Mucosa of descending colon (tissue), 3 donors: ENCODE measurements at regions not wholly inside any gene's neighbourhood (a gene's known extent, or its start where the extent isn't known, plus 50 kb on each side); places are given as distances from the start of the nearest gene placed in this dataset.
"Not testable (repeated sequence)": the region's sequence is repeated elsewhere in the genome, so short reads cannot be mapped to it uniquely, and the experiment has no call there.

Experiments
- ATAC-seq: fragments of 200-7000 bp; cut with Tn5 transposase; one replicate; pipeline ENCODE4 v1.9.1; 2020; ENCODE audit warnings: mild to moderate bottlenecking, moderate library complexity
- DNase-seq, 3 donors: peaks; one replicate each; pipeline ENCODE4 v3.0.0-alpha.2; 2020
- H3K36me3 ChIP-seq: fragments of 200-600 bp; one replicate; pipeline ENCODE4 v1.8.0; 2021; ENCODE audit warnings: low read depth, mild to moderate bottlenecking
- H3K4me1 ChIP-seq: fragments of 200-600 bp; one replicate; pipeline ENCODE4 v1.8.0; 2021; ENCODE audit warnings: low read depth, mild to moderate bottlenecking
- H3K4me3 ChIP-seq: fragments of 200-600 bp; one replicate; pipeline ENCODE4 v1.8.0; 2021; ENCODE audit warnings: mild to moderate bottlenecking
- H3K9me3 ChIP-seq: fragments of 200-600 bp; one replicate; pipeline ENCODE4 v1.8.0; 2021; ENCODE audit warnings: mild to moderate bottlenecking
- intact Hi-C, 2 donors: fragments of 100-400 bp; cut with DNase I in 1 of 2; cut with micrococcal nuclease in 1 of 2; formaldehyde crosslinking; loops; one replicate each; pipeline versions ENCODE4 v1.11.0 to v1.11.1; 2022; cut with DNase I, micrococcal nuclease
- TF ChIP-seq, protein P1 (sequence below): fragments of 200-600 bp; IDR thresholded peaks from one replicate; pipeline ENCODE4 v1.8.0; 2022; ENCODE audit warnings: antibody characterized with exemption, mild to moderate bottlenecking
- donor health status: DM: no; HTN: no; CAD: no; lungs with moderate emphysema.
- donor health status: DM: no; HTN: no; CAD: no.
- donor health status: DM: no; HTN: yes; CAD: no.

DNA sequence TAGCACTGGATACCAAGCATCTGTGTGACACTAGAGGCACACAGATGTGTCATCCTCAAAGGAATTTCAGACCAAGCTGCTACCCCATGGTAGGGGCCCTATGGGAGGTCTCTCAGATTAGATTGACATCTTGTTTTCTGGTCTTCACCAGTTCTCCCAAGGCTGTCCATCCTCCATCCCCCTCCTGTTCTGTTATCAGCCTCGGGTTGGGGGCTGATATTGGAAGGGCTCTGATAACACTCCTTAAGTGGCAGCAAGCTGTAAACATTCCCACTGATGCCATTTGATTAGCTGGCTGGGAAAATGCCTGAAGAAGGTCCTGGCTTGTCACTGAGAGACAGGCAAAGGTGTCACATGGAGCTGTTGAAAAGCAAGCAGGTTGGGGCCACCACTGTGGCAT, 185.9 kb upstream of the RBM19 start:
- no peaks in the 10 kb centered on the region for H3K9me3 ChIP-seq
- intact Hi-C loops: no loop called here
- TF ChIP-seq, protein P1, sequence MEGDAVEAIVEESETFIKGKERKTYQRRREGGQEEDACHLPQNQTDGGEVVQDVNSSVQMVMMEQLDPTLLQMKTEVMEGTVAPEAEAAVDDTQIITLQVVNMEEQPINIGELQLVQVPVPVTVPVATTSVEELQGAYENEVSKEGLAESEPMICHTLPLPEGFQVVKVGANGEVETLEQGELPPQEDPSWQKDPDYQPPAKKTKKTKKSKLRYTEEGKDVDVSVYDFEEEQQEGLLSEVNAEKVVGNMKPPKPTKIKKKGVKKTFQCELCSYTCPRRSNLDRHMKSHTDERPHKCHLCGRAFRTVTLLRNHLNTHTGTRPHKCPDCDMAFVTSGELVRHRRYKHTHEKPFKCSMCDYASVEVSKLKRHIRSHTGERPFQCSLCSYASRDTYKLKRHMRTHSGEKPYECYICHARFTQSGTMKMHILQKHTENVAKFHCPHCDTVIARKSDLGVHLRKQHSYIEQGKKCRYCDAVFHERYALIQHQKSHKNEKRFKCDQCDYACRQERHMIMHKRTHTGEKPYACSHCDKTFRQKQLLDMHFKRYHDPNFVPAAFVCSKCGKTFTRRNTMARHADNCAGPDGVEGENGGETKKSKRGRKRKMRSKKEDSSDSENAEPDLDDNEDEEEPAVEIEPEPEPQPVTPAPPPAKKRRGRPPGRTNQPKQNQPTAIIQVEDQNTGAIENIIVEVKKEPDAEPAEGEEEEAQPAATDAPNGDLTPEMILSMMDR: no peak
- no peak for DNase-seq
- H3K4me3 ChIP-seq: no peak overlapping the region
- no peak for ATAC-seq
- H3K36me3 ChIP-seq: no peaks in the 10 kb centered on the region
- no peaks in the 10 kb centered on the region for H3K4me1 ChIP-seq

DNA sequence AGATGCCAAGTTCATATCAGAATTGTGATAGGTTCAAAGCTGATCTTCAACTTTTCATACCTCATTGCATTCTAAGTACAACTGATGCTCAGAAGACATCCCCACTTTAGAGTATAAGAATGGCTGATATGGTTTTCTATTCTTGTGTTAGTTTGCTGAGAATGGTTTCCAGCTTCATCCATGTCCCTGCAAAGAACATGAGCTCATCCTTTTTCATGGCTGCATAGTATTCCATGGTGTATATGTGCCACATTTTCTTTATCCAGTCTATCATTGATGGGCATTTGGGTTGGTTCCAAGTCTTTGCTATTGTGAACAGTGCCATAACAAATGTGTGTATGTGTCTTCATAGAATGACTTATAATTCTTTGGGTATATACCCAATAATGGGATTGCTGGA, 184.5 kb upstream of the RBM19 start:
- intact Hi-C loops, H3K4me3 ChIP-seq, H3K36me3 ChIP-seq, DNase-seq, H3K4me1 ChIP-seq, H3K9me3 ChIP-seq, ATAC-seq: not testable (repeated sequence)

DNA sequence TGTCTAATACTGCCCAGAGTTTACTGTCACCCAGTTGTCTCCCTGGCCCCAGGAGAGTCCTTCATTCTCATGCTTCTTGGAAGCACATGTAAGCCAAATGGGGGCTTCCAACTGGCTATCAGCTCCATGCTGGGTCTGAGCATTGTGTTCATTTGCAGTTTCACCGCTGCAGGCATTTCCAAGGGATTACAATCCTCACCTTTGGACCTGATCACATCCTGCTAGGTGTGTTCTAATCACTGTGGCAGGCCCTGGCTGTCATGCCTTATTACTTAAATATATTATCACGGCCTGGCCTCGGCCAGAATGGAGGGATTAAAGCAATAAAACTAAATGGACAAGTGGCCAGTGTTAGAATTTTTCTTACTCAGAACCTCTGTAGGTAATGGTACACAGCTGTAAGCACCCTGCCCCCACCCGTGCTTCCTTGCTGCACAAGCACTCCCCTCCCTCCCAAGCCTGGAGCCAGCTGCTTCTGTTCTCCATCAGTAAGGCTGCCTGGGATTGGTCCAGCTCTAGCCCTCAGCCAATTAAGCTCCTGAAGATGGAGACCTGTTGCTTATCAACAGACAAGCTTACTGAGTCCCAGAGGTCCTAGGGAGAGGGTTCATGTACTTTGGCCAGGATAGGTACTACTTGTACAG, 175.9 kb upstream of the RBM19 start:
- no peaks in the 10 kb centered on the region for H3K4me1 ChIP-seq
- H3K36me3 ChIP-seq: no peaks in the 10 kb centered on the region
- TF ChIP-seq, protein P1: no peak
- no peak overlapping the region for H3K4me3 ChIP-seq
- ATAC-seq: peak; percentile 33
- intact Hi-C loops: no loop called here
- no peaks in the 10 kb centered on the region for H3K9me3 ChIP-seq
- DNase-seq: peak in 1 of 3 donors; percentile 2

DNA sequence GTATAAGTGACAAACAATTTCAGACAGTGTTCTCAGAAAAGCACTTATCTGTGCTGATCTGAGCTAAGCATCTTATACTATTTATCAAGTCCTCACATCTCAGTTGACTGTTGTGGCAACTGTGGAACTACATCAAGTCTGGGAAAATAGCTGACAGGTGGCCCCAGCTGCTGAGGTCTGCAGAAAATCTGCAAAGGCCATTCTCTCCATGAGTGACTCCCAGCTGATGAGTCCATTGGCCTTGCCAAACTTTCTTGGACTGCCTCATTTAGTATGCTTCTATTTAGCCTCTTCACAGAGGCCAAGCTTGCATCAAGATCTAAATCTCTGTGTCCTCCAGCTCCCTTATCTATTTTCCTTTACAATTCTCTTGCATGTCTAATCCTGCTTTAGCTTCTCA, 174.5 kb upstream of the RBM19 start:
- no peak overlapping the region for H3K4me3 ChIP-seq
- DNase-seq (peak in 1 of 3 donors; percentile 30), ATAC-seq (no peak)
- no peaks in the 10 kb centered on the region for H3K4me1 ChIP-seq
- intact Hi-C loops: no loop called here
- no peaks in the 10 kb centered on the region for H3K36me3 ChIP-seq
- H3K9me3 ChIP-seq: no peaks in the 10 kb centered on the region
- TF ChIP-seq, protein P1: no peak

DNA sequence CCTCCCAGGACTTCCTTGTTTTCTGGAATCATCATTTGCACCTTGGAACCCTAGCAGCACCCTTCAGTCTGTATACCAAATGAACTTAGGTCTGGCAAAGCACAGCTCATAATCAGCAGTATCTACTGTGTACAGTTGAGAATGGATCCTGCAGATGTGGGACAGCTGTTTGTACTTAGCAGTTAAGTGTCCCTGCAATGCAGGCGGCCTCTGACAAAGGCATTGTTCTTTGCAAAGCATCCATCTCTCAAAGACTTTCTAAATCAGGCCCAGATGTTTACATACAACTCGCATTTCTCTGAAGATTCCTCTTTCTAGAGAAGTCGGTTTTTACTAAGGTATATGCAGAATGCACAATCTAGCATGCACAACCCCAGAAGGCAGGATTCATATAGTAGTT, 170.5 kb upstream of the RBM19 start:
- no peak overlapping the region for H3K4me3 ChIP-seq
- intact Hi-C loops: no loop called here
- no peaks in the 10 kb centered on the region for H3K9me3 ChIP-seq
- H3K4me1 ChIP-seq: no peaks in the 10 kb centered on the region
- H3K36me3 ChIP-seq: no peaks in the 10 kb centered on the region
- ATAC-seq: no peak
- no peak for DNase-seq
- TF ChIP-seq, protein P1: no peak

DNA sequence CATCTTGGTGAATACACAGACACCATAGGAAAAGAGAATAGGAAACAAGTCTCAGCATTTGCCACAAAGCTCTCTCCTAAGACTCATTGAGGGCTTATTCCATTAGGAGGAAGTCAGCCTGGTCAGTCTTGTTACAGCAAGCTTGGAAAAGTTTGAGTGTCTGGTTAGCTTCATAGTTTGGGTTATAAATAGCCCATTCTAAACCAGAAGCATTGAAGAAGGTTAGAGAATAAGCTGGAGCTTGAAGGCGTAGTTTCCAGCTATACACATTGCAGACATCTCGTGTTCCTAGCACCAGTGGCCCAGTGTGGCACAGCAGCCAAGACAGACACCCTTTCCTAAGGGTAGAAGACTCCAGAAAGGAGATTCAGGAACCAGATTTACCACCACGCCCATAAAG, 168.8 kb upstream of the RBM19 start:
- DNase-seq: no peak
- Histone ChIP-seq H3K4me3 (no peak overlapping the region), H3K36me3 (no peaks in the 10 kb centered on the region), H3K4me1 (no peaks in the 10 kb centered on the region), H3K9me3 (no peaks in the 10 kb centered on the region)
- TF ChIP-seq, protein P1: no peak
- ATAC-seq: no peak
- intact Hi-C loops: no loop called here
